Stimulated activated memory B cell treated with anti-CD40 and anti-IgM and Interleukin-4, amounts not matched to agents 10 μg/mL and 1 μg/mL and 100 μg/mL, for 72 hours (primary cell): ENCODE measurements at regions not wholly inside any gene's neighbourhood (a gene's known extent, or its start where the extent isn't known, plus 50 kb on each side); places are given as distances from the start of the nearest gene placed in this dataset.
"Not testable (repeated sequence)": the region's sequence is repeated elsewhere in the genome, so short reads cannot be mapped to it uniquely, and the experiment has no call there.

ENCODE experiments used
- ATAC-seq: fragments of 150-1000 bp; cut with Tn5 transposase; 2 replicates; pipeline ENCODE4 v1.10.0; 2021
- H3K27ac Mint-ChIP-seq: one replicate; pipeline ENCODE4 v1.8.0; 2022; ENCODE audit warnings: mild to moderate bottlenecking, mixed read lengths
- H3K27me3 Mint-ChIP-seq: one replicate; pipeline ENCODE4 v1.8.0; 2022; ENCODE audit warnings: mixed read lengths
- H3K36me3 Mint-ChIP-seq: one replicate; pipeline ENCODE4 v1.8.0; 2022; ENCODE audit warnings: mixed read lengths
- H3K4me1 Mint-ChIP-seq: one replicate; pipeline ENCODE4 v1.8.0; 2022; ENCODE audit warnings: mixed read lengths
- H3K4me3 Mint-ChIP-seq: one replicate; pipeline ENCODE4 v1.8.0; 2022; ENCODE audit warnings: mild to moderate bottlenecking, moderate library complexity, mixed read lengths
- H3K9me3 Mint-ChIP-seq: one replicate; pipeline ENCODE4 v1.8.0; 2022; ENCODE audit warnings: mixed read lengths

DNA sequence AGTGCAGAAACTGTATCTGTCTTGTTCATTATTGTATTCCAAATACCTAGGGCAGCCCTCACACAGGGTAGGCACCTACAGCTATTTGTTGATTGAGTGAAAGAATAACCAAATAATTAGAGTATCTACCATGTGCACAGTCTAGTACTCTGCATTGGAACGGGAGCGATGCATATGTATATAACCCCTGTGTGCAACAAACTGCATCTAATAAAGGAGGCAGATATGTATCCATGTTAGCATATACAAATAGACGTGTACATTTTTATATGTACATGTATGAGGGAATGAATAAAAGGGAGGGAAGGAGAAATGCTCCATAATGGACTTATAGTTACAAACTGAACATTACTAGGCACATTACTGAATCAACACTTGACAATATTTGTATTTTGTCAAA is 191.3 kb upstream of the PTPRZ1 start:
- no peak for ATAC-seq
- Mint-ChIP-seq H3K27ac (no peak overlapping the region), H3K36me3 (no peaks in the 10 kb centered on the region), H3K4me3 (no peak overlapping the region), H3K27me3 (peaks cover 5% of the 10 kb centered on the region), H3K4me1 (no peaks in the 10 kb centered on the region), H3K9me3 (no peaks in the 10 kb centered on the region)

DNA sequence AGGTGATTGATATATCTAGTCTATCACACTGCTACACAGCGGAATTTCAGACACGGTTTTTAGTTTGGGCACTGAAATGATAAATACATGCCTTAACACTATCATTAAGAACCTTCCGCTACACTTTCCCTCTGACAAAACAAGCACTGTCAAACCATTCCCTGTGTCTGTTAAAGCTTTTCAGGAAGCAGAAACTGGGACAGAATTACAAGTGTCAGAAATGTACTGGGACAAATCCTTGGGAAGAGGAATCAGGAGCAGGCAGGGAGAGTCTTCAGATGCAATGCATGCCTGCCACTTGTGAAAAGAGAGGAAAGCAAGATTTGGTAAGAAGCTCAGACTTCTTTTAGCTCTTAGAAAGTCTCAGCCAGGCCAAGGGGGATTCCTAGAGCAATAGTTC is 196.8 kb upstream of the PTPRZ1 start:
- H3K4me3 Mint-ChIP-seq: no peak overlapping the region
- H3K36me3 Mint-ChIP-seq: no peaks in the 10 kb centered on the region
- ATAC-seq: no peak
- peaks cover 29% of the 10 kb centered on the region for H3K27me3 Mint-ChIP-seq
- H3K27ac Mint-ChIP-seq: no peak overlapping the region
- peaks cover 3% of the 10 kb centered on the region for H3K9me3 Mint-ChIP-seq
- no peaks in the 10 kb centered on the region for H3K4me1 Mint-ChIP-seq

DNA sequence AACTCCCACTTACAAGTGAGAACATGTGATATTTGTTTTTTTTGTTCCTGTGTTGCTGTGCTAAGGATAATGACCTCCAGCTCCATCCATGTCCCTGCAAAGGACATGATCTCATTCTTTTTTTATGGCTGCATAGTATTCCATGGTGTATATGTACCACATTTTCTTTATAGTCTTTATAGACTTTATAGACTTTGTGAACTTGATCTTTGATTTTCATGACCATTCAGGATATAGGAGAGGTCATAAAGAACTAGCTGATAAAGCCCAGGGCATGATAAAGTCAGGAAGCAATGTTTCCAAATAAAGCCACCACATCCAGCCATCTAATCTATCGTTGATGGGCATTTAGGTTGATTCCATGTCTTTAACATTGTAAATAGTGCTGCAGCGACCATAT is 198.5 kb upstream of the PTPRZ1 start:
- not testable (repeated sequence) for H3K27ac Mint-ChIP-seq, H3K4me3 Mint-ChIP-seq, H3K9me3 Mint-ChIP-seq, H3K4me1 Mint-ChIP-seq, H3K36me3 Mint-ChIP-seq, ATAC-seq
- H3K27me3 Mint-ChIP-seq: peaks cover 29% of the 10 kb centered on the region

DNA sequence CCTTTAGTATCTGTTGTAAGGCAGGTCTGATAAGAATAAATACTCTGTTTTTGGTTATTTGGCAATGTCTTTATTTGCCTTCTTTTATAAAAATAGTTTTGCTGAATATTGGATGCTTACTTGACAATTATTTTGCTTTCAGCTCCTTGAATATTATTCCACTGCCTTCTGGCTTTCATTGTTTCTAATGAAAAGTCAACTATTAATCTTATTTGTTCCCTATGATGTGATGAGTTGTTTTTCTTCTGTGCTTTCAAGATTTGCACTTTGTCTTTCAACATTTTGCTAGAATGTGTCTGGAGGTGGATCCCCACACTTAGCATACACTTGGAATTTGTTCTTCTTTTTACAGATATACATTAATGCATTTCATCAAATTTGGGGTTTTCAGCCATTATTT is 203.8 kb upstream of the PTPRZ1 start:
- H3K27me3 Mint-ChIP-seq: peaks cover 3% of the 10 kb centered on the region

DNA sequence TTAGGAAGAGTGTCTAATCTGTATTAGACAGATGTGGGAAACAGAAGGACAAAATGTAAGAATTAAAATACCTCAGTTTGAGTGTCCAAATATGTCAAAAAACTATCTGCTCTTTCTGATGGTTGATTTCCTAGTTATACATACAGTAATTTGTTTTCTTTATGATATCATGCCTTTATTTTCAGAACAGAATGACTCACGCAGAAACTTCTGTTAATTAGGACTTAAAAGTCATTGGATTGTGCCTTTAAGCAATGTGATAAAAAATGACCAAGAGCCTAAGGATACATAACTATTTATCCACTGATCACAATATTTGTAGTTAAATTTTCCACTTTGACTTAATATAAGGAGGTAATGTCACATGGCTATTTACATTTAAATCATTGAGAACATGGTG is 206.7 kb upstream of the PTPRZ1 start:
- no peaks in the 10 kb centered on the region for H3K4me1 Mint-ChIP-seq
- no peak overlapping the region for H3K4me3 Mint-ChIP-seq
- H3K36me3 Mint-ChIP-seq: no peaks in the 10 kb centered on the region
- H3K27me3 Mint-ChIP-seq: no peaks in the 10 kb centered on the region
- H3K9me3 Mint-ChIP-seq: peaks cover 5% of the 10 kb centered on the region
- ATAC-seq: no peak
- no peak overlapping the region for H3K27ac Mint-ChIP-seq

More for the DNA sequence above, 203.8 kb upstream of the PTPRZ1 start:
- ATAC-seq: no peak
- H3K36me3 Mint-ChIP-seq: no peaks in the 10 kb centered on the region
- no peaks in the 10 kb centered on the region for H3K4me1 Mint-ChIP-seq
- no peak overlapping the region for H3K4me3 Mint-ChIP-seq
- H3K9me3 Mint-ChIP-seq: peaks cover 5% of the 10 kb centered on the region
- H3K27ac Mint-ChIP-seq: no peak overlapping the region

DNA sequence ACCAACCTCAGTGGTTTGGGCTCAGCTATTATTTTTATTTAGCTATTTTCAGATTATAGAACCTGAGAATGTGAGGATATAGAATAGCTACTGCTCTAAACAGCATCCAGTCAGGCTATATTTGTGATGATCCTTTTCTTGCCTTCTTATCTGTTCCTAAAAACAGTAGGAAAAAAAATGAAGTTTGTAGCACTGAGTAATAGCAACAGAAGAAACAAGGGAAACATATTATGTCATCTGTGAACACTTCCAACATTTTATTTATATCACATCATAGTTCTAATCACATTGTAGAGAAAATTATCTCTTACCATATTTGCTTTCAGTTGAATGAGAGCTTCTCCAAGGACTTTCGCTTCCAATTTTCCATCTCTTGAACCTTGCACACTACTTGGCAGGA is 229.6 kb upstream of the PTPRZ1 start:
- Mint-ChIP-seq H3K9me3 (no peaks in the 10 kb centered on the region), H3K36me3 (no peaks in the 10 kb centered on the region), H3K27ac (no peak overlapping the region), H3K4me3 (no peak overlapping the region), H3K4me1 (no peaks in the 10 kb centered on the region), H3K27me3 (no peaks in the 10 kb centered on the region)
- ATAC-seq: no peak

DNA sequence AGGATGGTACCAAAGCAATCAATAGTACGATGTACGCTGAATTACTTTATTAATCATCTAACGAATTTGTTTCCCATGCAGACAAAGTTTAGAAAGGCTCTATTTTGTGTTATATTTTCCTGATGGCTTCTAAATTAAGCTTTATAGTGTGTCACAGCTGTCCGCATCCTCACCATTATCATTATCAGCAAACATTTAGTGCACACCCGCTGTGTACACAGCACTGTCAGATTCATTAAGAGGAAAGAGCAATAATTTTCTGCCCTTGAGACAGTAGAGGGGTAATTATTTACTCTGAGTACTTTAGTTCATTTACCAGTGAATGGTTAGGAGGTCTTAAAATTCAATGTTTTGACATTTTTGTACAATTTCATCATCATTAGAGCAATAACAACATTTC is 233.3 kb upstream of the PTPRZ1 start:
- Mint-ChIP-seq H3K9me3 (no peaks in the 10 kb centered on the region), H3K27me3 (no peaks in the 10 kb centered on the region), H3K27ac (no peak overlapping the region), H3K36me3 (no peaks in the 10 kb centered on the region), H3K4me3 (no peak overlapping the region), H3K4me1 (no peaks in the 10 kb centered on the region)
- no peak for ATAC-seq

DNA sequence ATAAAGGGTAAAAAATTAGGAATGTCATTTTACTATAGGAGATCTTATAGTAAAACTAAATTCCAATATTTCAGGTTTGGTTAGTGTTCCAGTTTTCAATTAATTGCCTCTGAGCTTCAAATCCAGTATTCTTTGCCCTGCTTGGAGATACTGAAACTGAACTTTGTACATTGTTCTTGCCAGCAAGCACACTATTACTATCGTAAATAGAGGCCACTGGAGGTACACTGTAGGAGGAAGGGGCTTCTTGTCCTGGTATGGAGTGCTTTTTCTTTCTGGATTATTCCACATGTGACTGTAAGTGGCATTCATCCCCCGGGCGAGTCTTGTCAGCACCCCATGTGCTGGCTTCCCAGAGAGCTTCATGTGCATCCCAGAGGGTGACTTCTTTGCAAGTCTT is 234.7 kb upstream of the PTPRZ1 start:
- Mint-ChIP-seq H3K4me1 (no peaks in the 10 kb centered on the region), H3K4me3 (no peak overlapping the region), H3K27ac (no peak overlapping the region), H3K9me3 (no peaks in the 10 kb centered on the region), H3K36me3 (no peaks in the 10 kb centered on the region), H3K27me3 (peaks cover 4% of the 10 kb centered on the region)
- no peak for ATAC-seq

DNA sequence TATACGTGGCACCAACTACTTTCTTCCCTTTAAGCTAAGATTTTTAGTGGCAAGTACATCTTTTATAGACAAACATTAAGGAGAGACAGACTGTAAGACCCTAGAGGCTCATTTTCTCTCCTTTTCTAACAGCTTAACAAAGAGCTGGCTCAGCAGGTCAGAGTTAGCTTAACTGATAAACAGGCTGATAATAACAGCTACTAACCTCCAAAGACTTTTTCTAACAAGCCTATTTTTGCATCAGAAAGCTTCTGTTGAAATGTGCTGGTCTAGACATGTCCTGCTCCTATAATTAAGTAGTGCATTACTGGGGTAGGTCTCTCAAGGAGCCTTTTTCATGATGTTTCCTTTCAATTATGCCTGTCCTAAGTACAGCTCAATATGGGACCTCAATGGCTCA is 238.2 kb upstream of the FAM3C start:
- H3K9me3 Mint-ChIP-seq: no peaks in the 10 kb centered on the region
- no peaks in the 10 kb centered on the region for H3K4me1 Mint-ChIP-seq
- no peaks in the 10 kb centered on the region for H3K36me3 Mint-ChIP-seq
- peaks cover 9% of the 10 kb centered on the region for H3K27me3 Mint-ChIP-seq
- ATAC-seq: no peak
- H3K4me3 Mint-ChIP-seq: no peak overlapping the region
- H3K27ac Mint-ChIP-seq: no peak overlapping the region

DNA sequence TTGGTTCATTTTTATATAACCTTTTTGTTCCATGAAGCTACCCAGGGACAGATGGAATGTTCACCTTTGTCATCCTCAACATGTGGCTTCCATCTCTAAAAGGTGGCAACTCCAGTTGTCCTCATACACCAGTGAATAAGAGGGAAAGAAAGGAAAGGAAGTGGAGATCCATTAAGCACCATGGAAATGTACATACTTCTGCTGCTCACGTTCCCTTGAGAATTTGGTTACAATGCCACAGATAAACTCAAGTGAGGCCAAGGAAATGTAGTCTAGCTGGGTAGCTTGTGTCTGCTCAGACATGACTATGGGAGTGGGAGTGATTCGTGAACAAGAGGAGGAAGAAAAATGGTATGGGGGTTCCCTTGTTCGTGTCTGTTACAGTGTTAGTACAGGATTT is 237.1 kb upstream of the FAM3C start:
- Mint-ChIP-seq H3K9me3 (no peaks in the 10 kb centered on the region), H3K4me3 (no peak overlapping the region), H3K27me3 (peaks cover 9% of the 10 kb centered on the region), H3K36me3 (no peaks in the 10 kb centered on the region), H3K27ac (no peak overlapping the region), H3K4me1 (no peaks in the 10 kb centered on the region)
- ATAC-seq: no peak

DNA sequence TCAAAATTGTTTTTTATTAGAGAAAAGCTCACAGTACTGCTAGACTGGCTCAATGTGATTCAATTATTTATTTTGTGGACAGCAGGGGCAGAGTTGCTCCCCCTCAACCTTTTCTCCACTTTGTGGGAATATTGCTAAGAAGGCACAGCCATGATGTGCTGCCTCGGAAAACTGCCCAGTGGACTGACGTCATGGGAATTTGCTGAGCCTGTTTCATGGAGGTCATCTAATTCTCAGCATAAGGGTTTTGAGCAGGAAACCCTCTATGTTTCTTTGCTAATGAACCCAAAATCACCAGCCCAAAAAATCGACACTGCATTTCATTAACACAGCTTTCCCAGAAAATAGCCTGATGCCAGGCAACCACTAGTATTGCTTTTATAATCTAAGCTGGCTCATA is 228.8 kb upstream of the FAM3C start:
- no peaks in the 10 kb centered on the region for H3K4me1 Mint-ChIP-seq
- H3K4me3 Mint-ChIP-seq: no peak overlapping the region
- H3K36me3 Mint-ChIP-seq: no peaks in the 10 kb centered on the region
- no peak overlapping the region for H3K27ac Mint-ChIP-seq
- H3K27me3 Mint-ChIP-seq: no peaks in the 10 kb centered on the region
- no peaks in the 10 kb centered on the region for H3K9me3 Mint-ChIP-seq
- ATAC-seq: no peak

DNA sequence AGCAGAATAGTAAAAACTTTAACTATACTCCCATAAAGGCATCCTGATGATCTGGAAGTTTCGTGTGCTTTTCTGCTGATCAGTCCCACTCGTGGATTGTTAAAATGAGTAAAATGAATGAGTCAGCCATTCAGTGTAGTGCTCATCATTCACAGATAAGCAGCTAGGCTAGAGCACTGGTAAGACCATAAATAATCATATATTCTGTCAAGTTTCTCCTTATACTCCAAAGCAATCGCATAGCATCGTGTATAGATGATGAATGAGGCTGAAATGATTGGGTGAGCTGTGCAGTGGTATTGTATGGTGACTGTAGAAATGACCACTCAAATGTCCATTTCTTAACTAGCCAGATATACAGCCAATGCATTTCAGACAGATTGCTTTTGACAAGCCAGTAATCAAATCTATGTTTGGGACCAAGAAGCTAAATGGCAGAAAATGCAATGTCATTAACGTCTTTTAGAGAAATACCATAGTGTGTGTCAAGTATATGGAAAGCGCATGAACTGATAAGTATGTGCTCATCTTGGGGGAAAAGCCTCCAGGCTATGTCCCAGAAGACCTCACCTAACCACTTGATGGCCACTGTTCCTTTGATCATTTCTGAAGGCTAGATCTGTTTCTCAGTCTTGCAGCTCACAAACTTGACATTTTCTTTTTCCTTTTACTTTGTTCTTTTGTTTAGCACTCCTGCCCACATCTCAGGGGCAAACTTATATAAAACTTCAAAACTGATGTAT is 227.2 kb upstream of the FAM3C start:
- Mint-ChIP-seq H3K4me3 (no peak overlapping the region), H3K36me3 (no peaks in the 10 kb centered on the region), H3K27ac (no peak overlapping the region), H3K9me3 (no peaks in the 10 kb centered on the region), H3K4me1 (no peaks in the 10 kb centered on the region), H3K27me3 (no peaks in the 10 kb centered on the region)
- ATAC-seq: peak; percentile 39

DNA sequence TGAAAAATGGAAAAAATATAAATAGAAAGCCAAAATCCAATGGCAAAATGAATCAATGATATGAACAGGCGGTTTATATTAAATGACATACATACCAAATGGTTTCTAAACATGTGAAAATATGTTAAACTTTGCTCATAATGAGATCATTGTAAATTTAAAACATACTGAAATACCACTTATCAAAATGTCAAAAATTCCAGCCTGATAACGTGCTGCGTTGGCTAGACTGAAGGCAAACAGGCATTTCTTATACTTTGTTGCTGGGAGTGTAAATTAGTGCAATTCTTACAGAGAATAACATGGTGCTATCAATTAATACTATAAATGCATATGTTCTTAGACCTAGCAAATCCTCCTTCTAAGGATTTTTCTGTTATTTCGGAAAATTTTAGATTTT is 225.8 kb upstream of the FAM3C start:
- Mint-ChIP-seq H3K9me3 (peaks cover 5% of the 10 kb centered on the region), H3K27me3 (peaks cover 6% of the 10 kb centered on the region), H3K4me3 (no peak overlapping the region), H3K36me3 (peaks cover 6% of the 10 kb centered on the region), H3K4me1 (no peaks in the 10 kb centered on the region), H3K27ac (no peak overlapping the region)
- no peak for ATAC-seq

DNA sequence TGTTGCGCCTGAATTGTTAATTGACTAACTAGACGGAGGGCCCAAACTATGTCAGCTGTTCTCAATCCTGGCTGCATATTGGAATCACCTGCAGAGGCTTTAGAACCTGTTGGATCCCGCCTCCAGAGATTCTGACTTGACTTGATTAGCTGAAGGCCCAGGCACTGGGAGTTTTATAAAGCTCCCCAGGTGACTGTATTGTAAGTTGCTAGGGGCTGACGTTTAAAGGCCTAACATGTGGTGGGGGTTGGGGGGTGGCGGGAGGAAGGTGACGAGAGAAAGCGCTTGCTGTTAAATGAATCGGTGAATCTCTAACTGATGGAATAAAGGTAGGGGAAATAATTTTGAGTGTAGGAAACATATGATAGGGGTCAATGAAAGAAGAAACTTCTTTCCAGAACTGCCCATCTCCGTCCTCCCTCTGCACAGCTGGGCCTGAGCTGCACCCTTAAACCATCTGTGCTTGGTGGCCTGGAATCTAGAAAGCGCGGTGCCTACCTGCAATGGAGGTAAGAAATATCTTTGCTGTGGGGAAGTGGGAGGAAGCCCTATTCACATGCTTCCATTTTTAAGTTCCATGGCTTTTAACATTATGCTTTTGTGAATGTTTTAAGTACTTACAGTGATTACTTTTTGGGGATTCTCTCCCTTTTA is 225.0 kb upstream of the FAM3C start:
- Mint-ChIP-seq H3K27me3 (peaks cover 10% of the 10 kb centered on the region), H3K9me3 (peaks cover 5% of the 10 kb centered on the region), H3K4me3 (no peak overlapping the region), H3K4me1 (no peaks in the 10 kb centered on the region), H3K27ac (no peak overlapping the region), H3K36me3 (peaks cover 6% of the 10 kb centered on the region)
- ATAC-seq: no peak

DNA sequence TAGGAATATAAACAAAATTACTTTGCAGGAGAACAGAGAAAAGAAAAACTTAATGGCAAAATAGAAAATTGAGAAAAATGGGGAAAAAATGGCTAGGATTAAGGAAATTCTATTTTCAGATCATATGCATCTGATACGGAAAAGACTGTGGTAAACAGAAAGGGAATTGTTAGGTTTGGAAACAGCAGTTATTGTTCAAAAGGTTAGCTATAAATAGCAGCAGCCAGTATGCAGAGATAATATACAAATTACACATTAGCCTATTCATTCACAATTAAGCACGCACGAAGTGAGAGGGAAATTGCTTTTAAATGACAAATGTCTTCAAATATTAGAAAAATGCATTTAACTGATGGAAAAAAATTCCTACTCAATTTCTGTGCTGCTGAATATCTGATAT is 224.1 kb upstream of the FAM3C start:
- Mint-ChIP-seq H3K36me3 (peaks cover 6% of the 10 kb centered on the region), H3K4me3 (no peak overlapping the region)
- ATAC-seq: no peak

DNA sequence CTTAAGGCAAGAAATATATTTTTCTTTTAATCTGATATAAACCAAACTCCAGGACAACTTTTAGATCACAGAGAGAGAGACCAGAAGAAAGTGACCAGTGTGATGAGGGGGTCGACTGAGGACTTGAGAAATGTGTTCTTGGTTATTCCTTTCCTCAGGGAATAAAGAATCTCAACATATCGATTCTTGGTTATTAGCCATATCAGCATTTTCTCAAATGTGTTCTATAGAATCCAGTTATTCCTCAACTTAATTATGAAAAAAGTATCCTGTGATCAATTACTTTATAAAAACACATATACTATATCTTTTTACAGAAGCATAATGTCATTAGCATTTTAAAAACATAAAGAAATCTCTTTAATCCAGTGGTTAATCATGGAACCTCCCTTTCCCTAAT is 222.1 kb upstream of the FAM3C start:
- Mint-ChIP-seq H3K27ac (no peak overlapping the region), H3K4me1 (no peaks in the 10 kb centered on the region), H3K36me3 (peaks cover 6% of the 10 kb centered on the region), H3K4me3 (no peak overlapping the region), H3K27me3 (peaks cover 10% of the 10 kb centered on the region), H3K9me3 (peaks cover 5% of the 10 kb centered on the region)
- no peak for ATAC-seq

More for the DNA sequence above, 224.1 kb upstream of the FAM3C start:
- Mint-ChIP-seq H3K27ac (no peak overlapping the region), H3K9me3 (peaks cover 5% of the 10 kb centered on the region), H3K27me3 (peaks cover 10% of the 10 kb centered on the region), H3K4me1 (no peaks in the 10 kb centered on the region)
